ENCODE measurements at regions not wholly inside any gene's neighbourhood (a gene's known extent, or its start where the extent isn't known, plus 50 kb on each side); places are given as distances from the start of the nearest gene placed in this dataset.

DNA sequence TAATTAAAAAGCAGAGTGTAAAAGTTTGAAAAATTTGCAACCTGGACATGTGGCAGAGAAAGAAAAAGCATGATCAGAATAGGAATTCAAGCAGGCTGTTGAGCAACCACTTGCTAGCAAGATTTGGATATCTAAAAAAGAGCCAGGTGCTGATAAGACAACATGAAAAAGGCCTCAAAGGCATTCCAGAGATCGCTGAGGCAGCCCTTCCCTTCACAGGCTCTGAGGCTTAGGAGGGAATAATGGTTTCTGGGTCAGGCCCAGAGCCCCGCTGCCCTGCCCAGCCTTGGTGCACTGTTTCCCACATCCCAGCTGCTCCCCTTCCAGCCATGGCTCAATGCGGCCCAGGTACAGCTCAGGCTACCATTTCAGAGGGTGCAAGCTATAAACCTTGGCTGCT lies 64.1 kb upstream of the EEPD1 start:
- WGBS (ENCODE audit: low lambda C conversion rate), result 25% methylated on average over 3 of the region's 3 CpGs
- H3K9ac ChIP-seq, result no peak overlapping the region
- H3K36me3 ChIP-seq (replicated peaks in 1 of 2; ENCODE audit: control insufficient read depth in 1 of 2, insufficient read depth in 2 of 2, low read length in 1 of 2), result no peaks in the 10 kb centered on the region
- H3F3A ChIP-seq (replicated peaks; ENCODE audit: insufficient read depth), result no peaks in the 10 kb centered on the region
- H3K4me1 ChIP-seq (ENCODE audit: control insufficient read depth in 1 of 2, insufficient read depth in 2 of 2, low read depth in 1 of 2, low read length in 1 of 2), result peaks cover 0 to 4% of the 10 kb centered on the region in 2 experiments; a peak in 1 of 4 replicates
- no peaks in the 10 kb centered on the region for H3K9me2 ChIP-seq
- DNase-seq, result no peak
- no peaks in the 10 kb centered on the region for H3K27me3 ChIP-seq (ENCODE audit: insufficient read depth)
- ChIA-PET POLR2A (no interaction called here), CTCF (interaction anchor here (0.9 to 1.2 kb wide), 3 partner anchors 19 to 104 kb away, joined by 3 to 5 read pairs (median 3); no protein-coding TSS in a partner anchor)
- TF ChIP-seq, protein P1, sequence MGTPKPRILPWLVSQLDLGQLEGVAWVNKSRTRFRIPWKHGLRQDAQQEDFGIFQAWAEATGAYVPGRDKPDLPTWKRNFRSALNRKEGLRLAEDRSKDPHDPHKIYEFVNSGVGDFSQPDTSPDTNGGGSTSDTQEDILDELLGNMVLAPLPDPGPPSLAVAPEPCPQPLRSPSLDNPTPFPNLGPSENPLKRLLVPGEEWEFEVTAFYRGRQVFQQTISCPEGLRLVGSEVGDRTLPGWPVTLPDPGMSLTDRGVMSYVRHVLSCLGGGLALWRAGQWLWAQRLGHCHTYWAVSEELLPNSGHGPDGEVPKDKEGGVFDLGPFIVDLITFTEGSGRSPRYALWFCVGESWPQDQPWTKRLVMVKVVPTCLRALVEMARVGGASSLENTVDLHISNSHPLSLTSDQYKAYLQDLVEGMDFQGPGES (IDR thresholded peaks at IDR 0.05; ENCODE audit: low read depth, low read length), result no peak
- TF ChIP-seq RCOR1 (IDR thresholded peaks at IDR 0.05; ENCODE audit: low read length) (no peak), NFIC (IDR thresholded peaks at IDR 0.05; ENCODE audit: borderline replicate concordance) (no peak), CHD2 (IDR thresholded peaks at IDR 0.05; ENCODE audit: low read length, partially characterized antibody) (no peak), RAD21 (IDR thresholded peaks at IDR 0.05; ENCODE audit: low read length) (no peak), EP300 (IDR thresholded peaks at IDR 0.05; ENCODE audit: borderline replicate concordance in 1 of 2, low read depth in 1 of 2, low read length in 1 of 2) (no peak), RXRA (IDR thresholded peaks at IDR 0.05; ENCODE audit: borderline replicate concordance, low read depth) (no peak), YY1 (IDR thresholded peaks at IDR 0.05; ENCODE audit: low read depth) (no peak), EZH2phosphoT487 (IDR thresholded peaks at IDR 0.05; ENCODE audit: borderline replicate concordance, low read depth) (no peak)
- TF ChIP-seq, protein P2, sequence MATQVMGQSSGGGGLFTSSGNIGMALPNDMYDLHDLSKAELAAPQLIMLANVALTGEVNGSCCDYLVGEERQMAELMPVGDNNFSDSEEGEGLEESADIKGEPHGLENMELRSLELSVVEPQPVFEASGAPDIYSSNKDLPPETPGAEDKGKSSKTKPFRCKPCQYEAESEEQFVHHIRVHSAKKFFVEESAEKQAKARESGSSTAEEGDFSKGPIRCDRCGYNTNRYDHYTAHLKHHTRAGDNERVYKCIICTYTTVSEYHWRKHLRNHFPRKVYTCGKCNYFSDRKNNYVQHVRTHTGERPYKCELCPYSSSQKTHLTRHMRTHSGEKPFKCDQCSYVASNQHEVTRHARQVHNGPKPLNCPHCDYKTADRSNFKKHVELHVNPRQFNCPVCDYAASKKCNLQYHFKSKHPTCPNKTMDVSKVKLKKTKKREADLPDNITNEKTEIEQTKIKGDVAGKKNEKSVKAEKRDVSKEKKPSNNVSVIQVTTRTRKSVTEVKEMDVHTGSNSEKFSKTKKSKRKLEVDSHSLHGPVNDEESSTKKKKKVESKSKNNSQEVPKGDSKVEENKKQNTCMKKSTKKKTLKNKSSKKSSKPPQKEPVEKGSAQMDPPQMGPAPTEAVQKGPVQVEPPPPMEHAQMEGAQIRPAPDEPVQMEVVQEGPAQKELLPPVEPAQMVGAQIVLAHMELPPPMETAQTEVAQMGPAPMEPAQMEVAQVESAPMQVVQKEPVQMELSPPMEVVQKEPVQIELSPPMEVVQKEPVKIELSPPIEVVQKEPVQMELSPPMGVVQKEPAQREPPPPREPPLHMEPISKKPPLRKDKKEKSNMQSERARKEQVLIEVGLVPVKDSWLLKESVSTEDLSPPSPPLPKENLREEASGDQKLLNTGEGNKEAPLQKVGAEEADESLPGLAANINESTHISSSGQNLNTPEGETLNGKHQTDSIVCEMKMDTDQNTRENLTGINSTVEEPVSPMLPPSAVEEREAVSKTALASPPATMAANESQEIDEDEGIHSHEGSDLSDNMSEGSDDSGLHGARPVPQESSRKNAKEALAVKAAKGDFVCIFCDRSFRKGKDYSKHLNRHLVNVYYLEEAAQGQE (IDR thresholded peaks at IDR 0.05; ENCODE audit: low read depth, low read length), result no peak
- TF ChIP-seq, protein P3, sequence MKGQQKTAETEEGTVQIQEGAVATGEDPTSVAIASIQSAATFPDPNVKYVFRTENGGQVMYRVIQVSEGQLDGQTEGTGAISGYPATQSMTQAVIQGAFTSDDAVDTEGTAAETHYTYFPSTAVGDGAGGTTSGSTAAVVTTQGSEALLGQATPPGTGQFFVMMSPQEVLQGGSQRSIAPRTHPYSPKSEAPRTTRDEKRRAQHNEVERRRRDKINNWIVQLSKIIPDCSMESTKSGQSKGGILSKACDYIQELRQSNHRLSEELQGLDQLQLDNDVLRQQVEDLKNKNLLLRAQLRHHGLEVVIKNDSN (IDR thresholded peaks at IDR 0.05; ENCODE audit: borderline replicate concordance, low read depth), result no peak
- TF ChIP-seq, protein P4, sequence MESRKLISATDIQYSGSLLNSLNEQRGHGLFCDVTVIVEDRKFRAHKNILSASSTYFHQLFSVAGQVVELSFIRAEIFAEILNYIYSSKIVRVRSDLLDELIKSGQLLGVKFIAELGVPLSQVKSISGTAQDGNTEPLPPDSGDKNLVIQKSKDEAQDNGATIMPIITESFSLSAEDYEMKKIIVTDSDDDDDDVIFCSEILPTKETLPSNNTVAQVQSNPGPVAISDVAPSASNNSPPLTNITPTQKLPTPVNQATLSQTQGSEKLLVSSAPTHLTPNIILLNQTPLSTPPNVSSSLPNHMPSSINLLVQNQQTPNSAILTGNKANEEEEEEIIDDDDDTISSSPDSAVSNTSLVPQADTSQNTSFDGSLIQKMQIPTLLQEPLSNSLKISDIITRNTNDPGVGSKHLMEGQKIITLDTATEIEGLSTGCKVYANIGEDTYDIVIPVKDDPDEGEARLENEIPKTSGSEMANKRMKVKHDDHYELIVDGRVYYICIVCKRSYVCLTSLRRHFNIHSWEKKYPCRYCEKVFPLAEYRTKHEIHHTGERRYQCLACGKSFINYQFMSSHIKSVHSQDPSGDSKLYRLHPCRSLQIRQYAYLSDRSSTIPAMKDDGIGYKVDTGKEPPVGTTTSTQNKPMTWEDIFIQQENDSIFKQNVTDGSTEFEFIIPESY (IDR thresholded peaks at IDR 0.05; ENCODE audit: borderline replicate concordance, low read depth), result no peak
- TF ChIP-seq, protein P5, sequence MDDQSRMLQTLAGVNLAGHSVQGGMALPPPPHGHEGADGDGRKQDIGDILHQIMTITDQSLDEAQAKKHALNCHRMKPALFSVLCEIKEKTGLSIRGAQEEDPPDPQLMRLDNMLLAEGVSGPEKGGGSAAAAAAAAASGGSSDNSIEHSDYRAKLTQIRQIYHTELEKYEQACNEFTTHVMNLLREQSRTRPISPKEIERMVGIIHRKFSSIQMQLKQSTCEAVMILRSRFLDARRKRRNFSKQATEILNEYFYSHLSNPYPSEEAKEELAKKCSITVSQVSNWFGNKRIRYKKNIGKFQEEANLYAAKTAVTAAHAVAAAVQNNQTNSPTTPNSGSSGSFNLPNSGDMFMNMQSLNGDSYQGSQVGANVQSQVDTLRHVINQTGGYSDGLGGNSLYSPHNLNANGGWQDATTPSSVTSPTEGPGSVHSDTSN (IDR thresholded peaks at IDR 0.05), result no peak
- H2AFZ ChIP-seq (ENCODE audit: low read depth), result no peak overlapping the region
- no peak overlapping the region for H3K27ac ChIP-seq (ENCODE audit: low read depth in 2 of 2, low read length in 1 of 2)
- no peak overlapping the region for H3K4me3 ChIP-seq (ENCODE audit: low read depth in 2 of 2, low read length in 1 of 2)
- H3K79me2 ChIP-seq (ENCODE audit: insufficient read depth), result no peaks in the 10 kb centered on the region
- no peak overlapping the region for H3K4me2 ChIP-seq
- H4K20me1 ChIP-seq (ENCODE audit: insufficient read depth), result no peaks in the 10 kb centered on the region
- H3K9me3 ChIP-seq, result no peaks in the 10 kb centered on the region

Measured in SK-N-SH (cell line).